ENCODE measurements at regions not wholly inside any gene's neighbourhood (a gene's known extent, or its start where the extent isn't known, plus 50 kb on each side); places are given as distances from the start of the nearest gene placed in this dataset.

- Histone ChIP-seq H3K36me3 (ENCODE audit: low read depth) (no peaks in the 10 kb centered on the region), H3K27me3 (ENCODE audit: insufficient read depth, poor library complexity, severe bottlenecking) (peaks cover 11% of the 10 kb centered on the region), H3K4me1 (ENCODE audit: insufficient read depth, poor library complexity, severe bottlenecking) (no peaks in the 10 kb centered on the region), H3K4me3 (ENCODE audit: severe bottlenecking) (no peak overlapping the region), H3K9me3 (ENCODE audit: severe bottlenecking) (no peaks in the 10 kb centered on the region), H3K27ac (ENCODE audit: poor library complexity, severe bottlenecking) (no peak overlapping the region)
- TF ChIP-seq CTCF (IDR thresholded peaks at IDR 0.05; ENCODE audit: poor library complexity, severe bottlenecking): no peak
- ATAC-seq (ENCODE audit: low read depth): no peak
- no peak for DNase-seq (ENCODE audit: low spot score)
These were observed 74.4 kb downstream of the METRNL start for GRCh38 chr17:83153681-83154310.

GRCh38 chr17:83154311-83155127 is 75.1 kb downstream of the METRNL start:
- ATAC-seq (ENCODE audit: low read depth) (no peak), DNase-seq (ENCODE audit: low spot score) (no peak)
- Histone ChIP-seq H3K9me3 (ENCODE audit: severe bottlenecking) (no peaks in the 10 kb centered on the region), H3K36me3 (ENCODE audit: low read depth) (no peaks in the 10 kb centered on the region), H3K4me3 (ENCODE audit: severe bottlenecking) (no peak overlapping the region), H3K27me3 (ENCODE audit: insufficient read depth, poor library complexity, severe bottlenecking) (peaks cover 11% of the 10 kb centered on the region), H3K4me1 (ENCODE audit: insufficient read depth, poor library complexity, severe bottlenecking) (no peaks in the 10 kb centered on the region), H3K27ac (ENCODE audit: poor library complexity, severe bottlenecking) (no peak overlapping the region)
- no peak for TF ChIP-seq CTCF (IDR thresholded peaks at IDR 0.05; ENCODE audit: poor library complexity, severe bottlenecking)

GRCh38 chr17:83155128-83156121 is 76.0 kb downstream of the METRNL start:
- H3K9me3 ChIP-seq (ENCODE audit: severe bottlenecking): no peaks in the 10 kb centered on the region
- no peaks in the 10 kb centered on the region for H3K4me1 ChIP-seq (ENCODE audit: insufficient read depth, poor library complexity, severe bottlenecking)
- no peak for ATAC-seq (ENCODE audit: low read depth)
- DNase-seq (ENCODE audit: low spot score): peak; percentile 33
- TF ChIP-seq CTCF (IDR thresholded peaks at IDR 0.05; ENCODE audit: poor library complexity, severe bottlenecking): no peak
- no peaks in the 10 kb centered on the region for H3K36me3 ChIP-seq (ENCODE audit: low read depth)
- H3K4me3 ChIP-seq (ENCODE audit: severe bottlenecking): no peak overlapping the region
- H3K27ac ChIP-seq (ENCODE audit: poor library complexity, severe bottlenecking): no peak overlapping the region
- H3K27me3 ChIP-seq (ENCODE audit: insufficient read depth, poor library complexity, severe bottlenecking): peaks cover 11% of the 10 kb centered on the region

- no peak for ATAC-seq (ENCODE audit: low read depth)
- no peak overlapping the region for H3K4me3 ChIP-seq (ENCODE audit: severe bottlenecking)
- TF ChIP-seq CTCF (IDR thresholded peaks at IDR 0.05; ENCODE audit: poor library complexity, severe bottlenecking): no peak
- no peaks in the 10 kb centered on the region for H3K36me3 ChIP-seq (ENCODE audit: low read depth)
- no peaks in the 10 kb centered on the region for H3K9me3 ChIP-seq (ENCODE audit: severe bottlenecking)
- H3K4me1 ChIP-seq (ENCODE audit: insufficient read depth, poor library complexity, severe bottlenecking): no peaks in the 10 kb centered on the region
- peak; percentile 15 for DNase-seq (ENCODE audit: low spot score)
- peaks cover 11% of the 10 kb centered on the region for H3K27me3 ChIP-seq (ENCODE audit: insufficient read depth, poor library complexity, severe bottlenecking)
- no peak overlapping the region for H3K27ac ChIP-seq (ENCODE audit: poor library complexity, severe bottlenecking)
These were observed 77.0 kb downstream of the METRNL start for GRCh38 chr17:83156408-83156807.
